NCI-H2171 (cell line): ENCODE measurements at regions not wholly inside any gene's neighbourhood (a gene's known extent, or its start where the extent isn't known, plus 50 kb on each side); places are given as distances from the start of the nearest gene placed in this dataset.
A peak's percentile ranks its signal among the peaks of the same experiment; 100 is the strongest.

Source experiments
- DNase-seq: peaks from one replicate; lab custom pipeline; 2025; lab: John Stamatoyannopoulos, UW

- DNase-seq: no peak
Measured at GRCh38 chr6:145486306-145486705, 249.0 kb downstream of the EPM2A start.

- DNase-seq: no peak
Measured at GRCh38 chr6:145489583-145489982, 245.7 kb downstream of the EPM2A start.

GRCh38 chr6:145490068-145490467 lies 245.3 kb downstream of the EPM2A start:
- no peak for DNase-seq

GRCh38 chr6:145491126-145491525 lies 244.2 kb downstream of the EPM2A start:
- DNase-seq: no peak

GRCh38 chr6:145497006-145497405 lies 238.3 kb downstream of the EPM2A start:
- DNase-seq: no peak

GRCh38 chr6:145498425-145498824 lies 236.9 kb downstream of the EPM2A start:
- no peak for DNase-seq

- peak; percentile 45 for DNase-seq
Measured at GRCh38 chr6:145502416-145502815, 232.9 kb downstream of the EPM2A start.

GRCh38 chr6:145506136-145506535 lies 229.2 kb downstream of the EPM2A start:
- no peak for DNase-seq

- no peak for DNase-seq
Measured at GRCh38 chr6:145506565-145506964, 228.8 kb downstream of the EPM2A start.

- no peak for DNase-seq
Measured at GRCh38 chr6:145507239-145507638, 228.1 kb downstream of the EPM2A start.

- DNase-seq: no peak
Measured at GRCh38 chr6:145508107-145508506, 227.2 kb downstream of the EPM2A start.

- DNase-seq: no peak
Measured at GRCh38 chr6:145517492-145517891, 217.8 kb downstream of the EPM2A start.

GRCh38 chr6:145525038-145525437 lies 210.3 kb downstream of the EPM2A start:
- DNase-seq: no peak

GRCh38 chr6:145529582-145529981 lies 205.7 kb downstream of the EPM2A start:
- no peak for DNase-seq

GRCh38 chr6:145530454-145530853 lies 204.9 kb downstream of the EPM2A start:
- no peak for DNase-seq

GRCh38 chr6:145531032-145531431 lies 204.3 kb downstream of the EPM2A start:
- no peak for DNase-seq

- DNase-seq: no peak
Measured at GRCh38 chr6:145531822-145532221, 203.5 kb downstream of the EPM2A start.

- no peak for DNase-seq
Measured at GRCh38 chr6:145532361-145532760, 203.0 kb downstream of the EPM2A start.

- no peak for DNase-seq
Measured at GRCh38 chr6:145534989-145535388, 200.3 kb downstream of the EPM2A start.

- no peak for DNase-seq
Measured at GRCh38 chr6:145538989-145539388, 196.3 kb downstream of the EPM2A start.

- DNase-seq: no peak
Measured at GRCh38 chr6:145539831-145540230, 195.5 kb downstream of the EPM2A start.

GRCh38 chr6:145540741-145541140 lies 194.6 kb downstream of the EPM2A start:
- no peak for DNase-seq

- no peak for DNase-seq
Measured at GRCh38 chr6:145544041-145544440, 191.3 kb downstream of the EPM2A start.

- DNase-seq: no peak
Measured at GRCh38 chr6:145544514-145544913, 190.8 kb downstream of the EPM2A start.

- DNase-seq: no peak
Measured at GRCh38 chr6:145546265-145546664, 189.1 kb downstream of the EPM2A start.
